ENCODE measurements at regions not wholly inside any gene's neighbourhood (a gene's known extent, or its start where the extent isn't known, plus 50 kb on each side); places are given as distances from the start of the nearest gene placed in this dataset.

DNA sequence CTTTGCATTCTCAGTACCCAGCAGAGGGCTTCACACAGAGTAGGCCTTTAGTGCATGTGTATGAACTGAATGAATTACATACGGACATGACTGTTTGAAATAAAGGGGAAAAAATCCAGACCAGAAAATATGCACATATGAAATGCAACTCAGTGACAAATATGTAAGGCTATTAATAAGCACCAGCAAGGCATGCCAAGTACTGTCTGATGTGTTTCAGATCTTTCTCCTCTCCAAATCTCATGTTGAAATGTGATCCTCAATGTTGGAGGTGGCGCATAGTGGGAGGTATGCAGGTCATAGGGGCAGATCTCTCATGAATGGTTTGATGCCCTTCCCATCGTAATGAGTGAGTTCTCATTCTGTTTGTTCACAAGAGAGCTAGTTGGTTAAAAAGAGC lies 87.3 kb upstream of the TOMM7 start:
- no peak for DNase-seq

DNA sequence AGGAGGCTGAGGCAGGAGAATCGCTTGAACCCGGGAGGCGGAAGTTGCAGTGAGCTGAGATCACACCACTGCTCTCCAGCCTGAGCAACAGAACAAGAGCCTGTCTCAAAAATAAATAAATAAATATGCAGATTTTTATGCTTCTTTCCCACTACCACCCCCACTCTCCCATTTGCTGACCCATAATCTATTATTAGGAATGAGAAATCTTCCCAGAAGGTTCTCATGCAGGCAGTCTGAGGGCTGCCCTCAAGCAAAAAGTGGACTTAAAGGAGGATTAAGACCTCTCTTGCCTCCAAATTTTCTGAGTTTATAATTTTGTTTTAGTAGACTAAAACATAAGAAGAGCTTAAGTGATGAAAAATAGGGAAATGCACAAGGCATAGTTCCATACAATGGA lies 85.2 kb upstream of the TOMM7 start:
- no peak for DNase-seq

GRCh38 chr7:22900784-22901183 lies 78.1 kb upstream of the TOMM7 start:
- no peak for DNase-seq

GRCh38 chr7:22900101-22900500 lies 77.5 kb upstream of the TOMM7 start:
- DNase-seq, result no peak

- no peak for DNase-seq
These were observed 74.3 kb upstream of the TOMM7 start for GRCh38 chr7:22896917-22897316.

GRCh38 chr7:22895828-22896165 lies 73.1 kb upstream of the TOMM7 start:
- DNase-seq, result no peak

GRCh38 chr7:22895140-22895827 lies 72.6 kb upstream of the TOMM7 start:
- no peak for DNase-seq

- no peak for DNase-seq
These were observed 71.9 kb upstream of the TOMM7 start for GRCh38 chr7:22894546-22894945.

GRCh38 chr7:22890773-22891172 lies 68.1 kb upstream of the TOMM7 start:
- no peak for DNase-seq

DNA sequence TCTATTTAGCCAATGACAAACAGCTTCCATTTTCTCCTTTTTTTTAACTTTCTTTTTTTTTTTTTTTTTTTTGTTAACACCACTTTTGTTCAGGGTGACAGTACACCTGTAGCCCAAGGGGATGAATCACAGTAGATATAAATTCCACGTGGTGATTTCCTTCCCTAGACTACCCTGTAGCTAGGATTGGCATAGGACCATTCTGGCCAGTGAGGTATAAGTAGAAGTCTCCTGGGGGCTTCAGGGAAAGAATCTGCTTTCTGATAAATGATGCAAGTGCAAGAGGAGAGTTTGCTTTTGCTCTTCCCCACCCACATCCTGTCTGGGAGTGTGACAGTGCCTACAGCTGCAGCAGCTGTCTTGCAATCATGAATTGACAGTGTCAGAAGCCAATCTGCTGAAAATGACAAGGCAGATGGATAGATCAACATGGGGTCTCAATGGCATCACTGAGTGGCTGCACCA lies 63.2 kb upstream of the TOMM7 start:
- peak; percentile 51 for DNase-seq

- DNase-seq, result no peak
These were observed 62.5 kb upstream of the TOMM7 start for GRCh38 chr7:22884911-22885788.

DNA sequence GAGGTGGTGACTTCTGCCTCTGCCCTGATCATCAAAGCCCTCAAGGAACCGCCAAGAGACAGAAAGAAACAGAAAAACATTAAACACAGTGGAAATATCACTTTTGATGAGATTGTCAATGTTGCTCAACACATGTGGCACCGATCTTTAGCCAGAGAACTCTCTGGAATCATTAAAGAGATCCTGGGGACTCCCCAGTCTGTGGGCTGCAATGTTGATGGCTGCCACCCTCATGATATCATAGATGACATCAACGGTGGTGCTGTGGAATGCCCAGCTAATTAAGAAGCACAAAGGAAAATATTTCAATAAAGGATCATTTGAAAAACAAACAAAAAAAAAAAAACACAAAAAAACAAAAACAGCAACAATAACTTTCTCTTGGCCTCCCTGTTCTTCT lies 59.5 kb upstream of the TOMM7 start:
- no peak for DNase-seq

DNA sequence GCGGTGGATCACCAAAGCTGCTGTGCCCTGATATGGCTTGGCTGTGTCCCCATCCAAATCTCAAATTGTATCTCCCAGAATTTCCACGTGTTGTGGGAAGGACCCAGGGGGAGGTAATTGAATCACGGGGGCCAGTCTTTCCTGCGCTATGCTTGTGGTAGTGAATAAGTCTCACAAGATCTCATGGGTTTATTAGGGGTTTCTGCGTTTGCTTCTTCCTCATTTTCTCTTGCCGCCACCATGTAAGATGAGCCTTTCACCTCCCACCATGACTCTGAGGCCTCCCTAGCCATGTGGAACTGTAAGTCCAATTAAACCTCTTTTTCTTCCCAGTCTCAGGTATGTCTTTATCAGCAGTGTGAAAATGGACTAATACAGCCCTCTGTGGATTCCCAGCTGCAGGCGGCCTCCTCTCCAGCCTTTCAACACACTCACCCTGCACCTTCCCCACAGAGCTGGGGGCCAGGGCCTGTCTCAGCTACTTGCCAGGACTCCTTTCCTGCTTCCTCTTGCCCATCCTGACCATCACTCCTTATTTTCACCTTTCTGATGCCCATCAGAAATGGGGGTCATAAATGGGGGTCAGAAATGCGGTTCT lies 57.2 kb upstream of the TOMM7 start:
- no peak for DNase-seq

- no peak for DNase-seq
These were observed 56.6 kb upstream of the TOMM7 start for GRCh38 chr7:22879280-22879679.

DNA sequence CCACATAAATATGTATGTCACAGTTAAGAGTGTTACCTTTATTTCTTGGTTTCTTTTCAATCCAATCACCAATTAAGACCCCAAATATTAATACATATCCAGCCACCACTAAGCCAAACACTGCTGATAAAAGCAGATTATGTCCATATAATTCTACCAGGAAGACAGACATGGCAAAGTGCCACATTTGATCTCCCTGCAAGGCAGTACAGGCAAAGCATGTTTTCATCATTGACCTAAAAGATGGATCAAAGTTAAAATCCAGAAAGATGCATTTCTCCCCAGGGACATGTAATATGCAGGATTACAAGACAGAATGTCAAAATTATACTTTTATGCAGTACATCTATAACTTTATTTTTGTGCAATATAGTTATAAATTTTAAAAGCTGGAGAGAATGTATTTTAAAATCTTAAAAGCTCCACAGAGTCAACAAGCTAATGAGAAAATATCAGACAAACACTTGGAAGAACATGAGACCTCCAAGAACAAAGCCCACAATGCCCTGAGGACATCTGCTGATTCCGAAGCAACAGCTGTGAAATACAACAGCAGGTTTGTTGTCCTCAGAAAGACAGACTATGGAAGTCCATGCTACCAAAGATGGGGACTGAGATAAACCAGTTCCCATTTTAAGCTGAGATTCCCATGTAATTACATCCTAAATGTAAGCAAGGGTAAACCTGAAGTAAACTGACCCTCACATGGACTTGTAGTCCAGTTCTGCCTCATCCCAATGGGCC lies 54.5 kb upstream of the TOMM7 start:
- DNase-seq, result no peak

DNA sequence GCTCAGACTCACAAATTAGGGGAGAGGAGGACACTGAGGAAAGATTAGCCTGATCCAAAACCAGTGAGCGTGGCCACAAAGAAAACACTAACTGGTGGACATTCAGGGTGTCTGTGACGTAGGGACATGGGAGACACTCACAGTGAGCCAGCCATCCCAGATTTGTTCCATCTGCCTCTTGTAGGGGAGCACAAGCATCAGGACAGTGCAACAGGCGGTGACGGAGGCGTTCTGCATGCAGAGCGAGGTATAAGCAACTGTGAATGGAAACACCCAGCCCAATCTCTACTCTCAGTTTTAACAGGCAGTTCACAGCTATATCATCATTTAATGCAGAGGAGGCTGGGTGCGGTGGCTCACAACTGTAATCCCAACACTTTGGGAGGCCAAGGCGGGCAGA lies 52.8 kb upstream of the TOMM7 start:
- DNase-seq, result no peak

DNA sequence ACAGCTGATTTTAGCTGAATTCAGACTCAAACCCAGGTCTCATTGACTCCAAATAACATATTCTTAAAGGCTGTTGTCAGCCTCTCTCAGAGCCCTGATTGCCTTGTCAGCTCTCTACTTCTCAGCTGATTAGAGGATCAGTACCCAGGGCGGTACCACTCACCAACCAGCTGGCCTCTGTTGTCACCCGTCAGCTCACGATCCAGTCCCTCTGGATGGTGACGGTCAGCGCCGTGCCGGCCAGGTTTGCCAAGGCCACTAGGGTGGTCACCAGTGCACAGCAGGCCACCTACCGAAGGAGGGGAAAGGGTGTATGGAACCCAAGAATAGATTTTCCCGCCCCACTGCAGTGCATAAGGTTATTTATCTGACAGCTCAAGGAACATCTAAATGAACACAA lies 52.3 kb upstream of the TOMM7 start:
- DNase-seq, result no peak
